ENCODE measurements at regions not wholly inside any gene's neighbourhood (a gene's known extent, or its start where the extent isn't known, plus 50 kb on each side); places are given as distances from the start of the nearest gene placed in this dataset.

GRCh38 chr18:51603551-51603950, 406.1 kb upstream of the MEX3C start:
- FAIRE-seq (no peak), ATAC-seq (no peak), DNase-seq (ENCODE audit: low spot score) (no peak)
- WGBS (ENCODE audit: low lambda C conversion rate): 2% methylated on average over 4 of the region's 4 CpGs
- no peaks in the 10 kb centered on the region for H3K79me2 ChIP-seq (ENCODE audit: insufficient read depth, low read length)
- no peak overlapping the region for H3K4me2 ChIP-seq (ENCODE audit: low read depth, low read length)
- H3K27me3 ChIP-seq (ENCODE audit: control insufficient read depth in 1 of 2, insufficient read depth in 2 of 2, low read length in 2 of 2): no peaks in the 10 kb centered on the region
- POLR2A ChIA-PET: no interaction called here
- TF ChIP-seq ZNF619 (CRISPR knock-in tag; IDR thresholded peaks at IDR 0.05) (no peak), EED (CRISPR knock-in tag; IDR thresholded peaks at IDR 0.05) (no peak), DR1 (CRISPR knock-in tag; IDR thresholded peaks at IDR 0.05) (no peak), ZNF556 (CRISPR knock-in tag; IDR thresholded peaks at IDR 0.05; ENCODE audit: borderline replicate concordance) (no peak), IRF1 (CRISPR knock-in tag; IDR thresholded peaks at IDR 0.05; ENCODE audit: low read depth) (no peak), TEAD3 (CRISPR knock-in tag; optimal IDR thresholded peaks at IDR 0.05; ENCODE audit: borderline replicate concordance) (no peak), ZBTB44 (CRISPR knock-in tag; IDR thresholded peaks at IDR 0.05) (no peak), ZNF737 (CRISPR knock-in tag; IDR thresholded peaks at IDR 0.05; ENCODE audit: borderline replicate concordance) (no peak), MBNL3 (CRISPR knock-in tag; conservative IDR thresholded peaks at IDR 0.05) (no peak)
- TF ChIP-seq, protein P1, sequence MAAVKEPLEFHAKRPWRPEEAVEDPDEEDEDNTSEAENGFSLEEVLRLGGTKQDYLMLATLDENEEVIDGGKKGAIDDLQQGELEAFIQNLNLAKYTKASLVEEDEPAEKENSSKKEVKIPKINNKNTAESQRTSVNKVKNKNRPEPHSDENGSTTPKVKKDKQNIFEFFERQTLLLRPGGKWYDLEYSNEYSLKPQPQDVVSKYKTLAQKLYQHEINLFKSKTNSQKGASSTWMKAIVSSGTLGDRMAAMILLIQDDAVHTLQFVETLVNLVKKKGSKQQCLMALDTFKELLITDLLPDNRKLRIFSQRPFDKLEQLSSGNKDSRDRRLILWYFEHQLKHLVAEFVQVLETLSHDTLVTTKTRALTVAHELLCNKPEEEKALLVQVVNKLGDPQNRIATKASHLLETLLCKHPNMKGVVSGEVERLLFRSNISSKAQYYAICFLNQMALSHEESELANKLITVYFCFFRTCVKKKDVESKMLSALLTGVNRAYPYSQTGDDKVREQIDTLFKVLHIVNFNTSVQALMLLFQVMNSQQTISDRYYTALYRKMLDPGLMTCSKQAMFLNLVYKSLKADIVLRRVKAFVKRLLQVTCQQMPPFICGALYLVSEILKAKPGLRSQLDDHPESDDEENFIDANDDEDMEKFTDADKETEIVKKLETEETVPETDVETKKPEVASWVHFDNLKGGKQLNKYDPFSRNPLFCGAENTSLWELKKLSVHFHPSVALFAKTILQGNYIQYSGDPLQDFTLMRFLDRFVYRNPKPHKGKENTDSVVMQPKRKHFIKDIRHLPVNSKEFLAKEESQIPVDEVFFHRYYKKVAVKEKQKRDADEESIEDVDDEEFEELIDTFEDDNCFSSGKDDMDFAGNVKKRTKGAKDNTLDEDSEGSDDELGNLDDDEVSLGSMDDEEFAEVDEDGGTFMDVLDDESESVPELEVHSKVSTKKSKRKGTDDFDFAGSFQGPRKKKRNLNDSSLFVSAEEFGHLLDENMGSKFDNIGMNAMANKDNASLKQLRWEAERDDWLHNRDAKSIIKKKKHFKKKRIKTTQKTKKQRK (IDR thresholded peaks at IDR 0.05; ENCODE audit: low read length): no peak
- no peak overlapping the region for H2AFZ ChIP-seq (ENCODE audit: low read length)
- no peak overlapping the region for H3K27ac ChIP-seq (ENCODE audit: extremely low read length, insufficient read depth, low read length)
- no peaks in the 10 kb centered on the region for H3K9me3 ChIP-seq (ENCODE audit: low read length)
- no peaks in the 10 kb centered on the region for H3K4me1 ChIP-seq (ENCODE audit: insufficient read depth, low read length)
- H3K36me3 ChIP-seq (replicated peaks in 1 of 2; ENCODE audit: control insufficient read depth in 1 of 2, insufficient read depth in 2 of 2, low read length in 2 of 2): no peaks in the 10 kb centered on the region
- H3K9ac ChIP-seq (ENCODE audit: insufficient read depth, low read depth, low read length): no peak overlapping the region
- intact Hi-C loops (cut with micrococcal nuclease; ENCODE audit: unreplicated experiment): loop anchor here (10.0 kb wide), 1 partner anchor 141 kb away; no protein-coding TSS in a partner anchor
- no peak overlapping the region for H3K4me3 ChIP-seq (replicated peaks in 1 of 3; ENCODE audit: insufficient read depth in 1 of 3, low read depth in 2 of 3, low read length in 3 of 3)
- H4K20me1 ChIP-seq (ENCODE audit: insufficient read depth, low read length): no peaks in the 10 kb centered on the region
- no TSS peak for BruUV-seq (replicated peaks)
- CTCF ChIA-PET (ENCODE audit: low intra/inter-chr PET ratio, low total read pairs): no interaction called here
- in situ Hi-C loops (cut with HindIII; ENCODE audit: extremely low pct_ligation_motif_present, low pct_unique_long_range_greater_than_20kb): no loop called here

Data from HepG2 (cell line).